CD14-positive monocyte (primary cell): ENCODE measurements at regions not wholly inside any gene's neighbourhood (a gene's known extent, or its start where the extent isn't known, plus 50 kb on each side); places are given as distances from the start of the nearest gene placed in this dataset.
A peak's percentile ranks its signal among the peaks of the same experiment; 100 is the strongest.

Experiments used
- DNase-seq, 3 donors: peaks; one replicate each; pipeline ENCODE4 v3.0.0-alpha.2; 2011 to 2022
- H2AFZ ChIP-seq: 2 replicates; pipeline ENCODE4 v1.6.0; 2012; ENCODE audit warnings: mild to moderate bottlenecking, low read depth, low read length, inconsistent platforms; ENCODE audit not compliant: insufficient read depth, poor library complexity, severe bottlenecking
- H3K27ac ChIP-seq, 2 donors: 1 replicate in 1 of 2; 2 replicates in 1 of 2; pipeline ENCODE4 v1.5.1; 2012 to 2013; ENCODE audit warnings: low read length in 2 of 2, control low read depth in 1 of 2, inconsistent platforms in 1 of 2, low read depth in 1 of 2, mild to moderate bottlenecking in 1 of 2
- H3K27me3 ChIP-seq, 2 donors: one replicate each; pipeline versions ENCODE4 v1.6.0 to v1.6.1; 2011 to 2013; ENCODE audit warnings: low read length in 2 of 2; ENCODE audit not compliant: control insufficient read depth in 2 of 2, insufficient read depth in 2 of 2
- H3K36me3 ChIP-seq, 2 donors: replicated peaks in 1 of 2; 1 replicate in 1 of 2; 2 replicates in 1 of 2; pipeline versions ENCODE4 v1.5.1 to v1.6.1; 2012 to 2013; ENCODE audit warnings: low read length in 2 of 2, control low read depth in 1 of 2, inconsistent platforms in 1 of 2, mild to moderate bottlenecking in 1 of 2; ENCODE audit not compliant: insufficient read depth in 2 of 2, control insufficient read depth in 1 of 2
- H3K4me1 ChIP-seq, 2 donors: 1 replicate in 1 of 2; 2 replicates in 1 of 2; pipeline versions ENCODE4 v1.5.1 to v1.6.1; 2012 to 2013; ENCODE audit warnings: low read length in 2 of 2, control low read depth in 1 of 2, inconsistent platforms in 1 of 2, mild to moderate bottlenecking in 1 of 2, moderate library complexity in 1 of 2; ENCODE audit not compliant: insufficient read depth in 2 of 2, control insufficient read depth in 1 of 2
- H3K4me2 ChIP-seq: replicated peaks from 2 replicates; pipeline ENCODE3; 2012; ENCODE audit warnings: low read length, moderate library complexity, mild to moderate bottlenecking; ENCODE audit not compliant: poor library complexity, severe bottlenecking; ENCODE audit errors: extremely low read depth
- H3K4me3 ChIP-seq, 3 experiments: fragments of 200-600 bp in 1 of 3; sonication (generic) in 1 of 3; replicated peaks in 1 of 3; 1 replicate in 2 of 3; 2 replicates in 1 of 3; pipeline ENCODE4 v1.5.1; 2011 to 2013; ENCODE audit warnings: low read length in 3 of 3, mild to moderate bottlenecking in 3 of 3, control low read depth in 2 of 3, low read depth in 2 of 3, inconsistent platforms in 1 of 3, moderate library complexity in 1 of 3
- H3K79me2 ChIP-seq: 2 replicates; pipeline ENCODE4 v1.6.0; 2012; ENCODE audit warnings: mild to moderate bottlenecking, control low read depth, inconsistent platforms, low read length, moderate library complexity; ENCODE audit not compliant: insufficient read depth
- H3K9ac ChIP-seq: 2 replicates; pipeline ENCODE4 v1.6.0; 2017; ENCODE audit warnings: low read length, mild to moderate bottlenecking; ENCODE audit not compliant: insufficient read depth, poor library complexity, severe bottlenecking
- H3K9me3 ChIP-seq, 2 donors: replicated peaks in 1 of 2; 1 replicate in 1 of 2; 2 replicates in 1 of 2; pipeline versions ENCODE4 v1.5.1 to v1.6.1; 2012 to 2013; ENCODE audit warnings: low read length in 2 of 2, control low read depth in 1 of 2; ENCODE audit not compliant: control insufficient read depth in 1 of 2, insufficient read depth in 1 of 2
- H4K20me1 ChIP-seq: 2 replicates; pipeline ENCODE4 v1.6.0; 2012; ENCODE audit warnings: mild to moderate bottlenecking, low read length, control low read depth, moderate library complexity; ENCODE audit not compliant: insufficient read depth
- H3K27ac Mint-ChIP-seq, 7 donors: one replicate each; pipeline ENCODE4 v1.8.0; 2020; ENCODE audit warnings: mild to moderate bottlenecking in 7 of 7, mixed read lengths in 7 of 7, moderate library complexity in 6 of 7, inconsistent platforms in 2 of 7
- H3K27me3 Mint-ChIP-seq, 3 donors: one replicate each; pipeline ENCODE4 v1.8.0; 2021 to 2022; ENCODE audit warnings: low read depth in 3 of 3, mild to moderate bottlenecking in 3 of 3, mixed read lengths in 3 of 3, moderate library complexity in 3 of 3, inconsistent platforms in 1 of 3
- H3K36me3 Mint-ChIP-seq, 2 donors: one replicate each; pipeline ENCODE4 v1.8.0; 2020; ENCODE audit warnings: mixed read lengths in 2 of 2, inconsistent platforms in 1 of 2, mild to moderate bottlenecking in 1 of 2
- H3K4me1 Mint-ChIP-seq: one replicate; pipeline ENCODE4 v1.8.0; 2020; ENCODE audit warnings: mild to moderate bottlenecking, mixed read lengths
- H3K4me3 Mint-ChIP-seq, 2 donors: one replicate each; pipeline ENCODE4 v1.8.0; 2020; ENCODE audit warnings: mild to moderate bottlenecking in 2 of 2, mixed read lengths in 2 of 2, moderate library complexity in 1 of 2
- H3K9me3 Mint-ChIP-seq, 7 donors: one replicate each; pipeline ENCODE4 v1.8.0; 2020 to 2022; ENCODE audit warnings: mixed read lengths in 7 of 7, mild to moderate bottlenecking in 6 of 7, moderate library complexity in 6 of 7, inconsistent platforms in 2 of 7
- WGBS: methylation state at CpG from one replicate; pipeline ENCODE4 v1.1.5; 2013; ENCODE audit warnings: missing lambda C conversion rate; ENCODE audit not compliant: insufficient coverage; 5-methylcytosine and 5-hydroxymethylcytosine counted together
- intact Hi-C, 2 donors: fragments of 100-400 bp; cut with micrococcal nuclease; formaldehyde crosslinking; loops; one replicate each; pipeline versions ENCODE4 v1.15.0 to v1.15.1; 2023
- TF ChIP-seq, protein P1 (sequence below): fragments of 200-600 bp; IDR thresholded peaks from one replicate; pipeline ENCODE4 v1.8.0; 2022; ENCODE audit warnings: antibody characterized with exemption, mild to moderate bottlenecking

DNA sequence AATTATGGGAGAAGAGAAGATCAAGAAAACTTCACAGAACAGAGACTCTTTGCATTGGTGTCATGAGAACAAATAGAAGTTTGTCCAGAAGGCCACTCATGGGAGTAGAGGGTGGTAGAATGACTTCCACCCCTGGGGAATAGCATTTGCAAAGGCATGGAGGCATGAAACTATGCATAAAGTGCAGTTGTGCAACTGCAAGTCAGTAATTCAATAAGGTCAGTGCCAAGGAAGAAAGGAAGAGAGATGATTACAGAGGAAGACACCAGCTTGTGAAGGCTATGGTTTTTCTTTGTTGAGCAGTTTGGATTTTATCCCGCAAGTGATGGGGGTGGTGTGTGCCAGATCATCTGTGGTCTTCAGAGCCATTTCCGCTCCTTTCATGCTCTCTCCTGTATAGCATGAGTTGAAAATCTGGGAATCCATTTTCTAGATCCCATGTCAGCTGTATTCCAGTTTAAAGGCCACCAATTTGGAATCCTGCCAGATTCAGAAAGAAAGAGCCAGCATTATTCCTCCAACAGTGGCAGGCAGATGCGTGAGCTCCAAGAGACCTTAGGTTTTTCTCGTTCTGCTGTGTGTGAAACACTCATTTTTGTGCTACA lies 67.6 kb upstream of the GRIN2B start:
- Histone ChIP-seq H3K36me3 (no peaks in the 10 kb centered on the region), H3K27me3 (no peaks in the 10 kb centered on the region), H3K79me2 (no peaks in the 10 kb centered on the region), H3K9me3 (no peaks in the 10 kb centered on the region), H3K4me2 (no peak overlapping the region), H3K27ac (no peak overlapping the region), H4K20me1 (no peaks in the 10 kb centered on the region), H2AFZ (no peak overlapping the region), H3K4me3 (no peak overlapping the region), H3K4me1 (no peaks in the 10 kb centered on the region), H3K9ac (no peak overlapping the region)
- peak overlapping the region in 1 of 7 donors; percentile 8 for H3K27ac Mint-ChIP-seq
- no peak overlapping the region for H3K4me3 Mint-ChIP-seq
- TF ChIP-seq, protein P1, sequence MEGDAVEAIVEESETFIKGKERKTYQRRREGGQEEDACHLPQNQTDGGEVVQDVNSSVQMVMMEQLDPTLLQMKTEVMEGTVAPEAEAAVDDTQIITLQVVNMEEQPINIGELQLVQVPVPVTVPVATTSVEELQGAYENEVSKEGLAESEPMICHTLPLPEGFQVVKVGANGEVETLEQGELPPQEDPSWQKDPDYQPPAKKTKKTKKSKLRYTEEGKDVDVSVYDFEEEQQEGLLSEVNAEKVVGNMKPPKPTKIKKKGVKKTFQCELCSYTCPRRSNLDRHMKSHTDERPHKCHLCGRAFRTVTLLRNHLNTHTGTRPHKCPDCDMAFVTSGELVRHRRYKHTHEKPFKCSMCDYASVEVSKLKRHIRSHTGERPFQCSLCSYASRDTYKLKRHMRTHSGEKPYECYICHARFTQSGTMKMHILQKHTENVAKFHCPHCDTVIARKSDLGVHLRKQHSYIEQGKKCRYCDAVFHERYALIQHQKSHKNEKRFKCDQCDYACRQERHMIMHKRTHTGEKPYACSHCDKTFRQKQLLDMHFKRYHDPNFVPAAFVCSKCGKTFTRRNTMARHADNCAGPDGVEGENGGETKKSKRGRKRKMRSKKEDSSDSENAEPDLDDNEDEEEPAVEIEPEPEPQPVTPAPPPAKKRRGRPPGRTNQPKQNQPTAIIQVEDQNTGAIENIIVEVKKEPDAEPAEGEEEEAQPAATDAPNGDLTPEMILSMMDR: no peak
- peaks cover 0 to 5% (median 2%) of the 10 kb centered on the region in 3 donors for H3K27me3 Mint-ChIP-seq
- no peaks in the 10 kb centered on the region for H3K4me1 Mint-ChIP-seq
- 76% methylated on average over 2 of the region's 4 CpGs for WGBS
- intact Hi-C loops: no loop called here
- DNase-seq: no peak
- no peaks in the 10 kb centered on the region for H3K36me3 Mint-ChIP-seq
- H3K9me3 Mint-ChIP-seq: peaks cover 0 to 3% (median 0%) of the 10 kb centered on the region in 7 donors

DNA sequence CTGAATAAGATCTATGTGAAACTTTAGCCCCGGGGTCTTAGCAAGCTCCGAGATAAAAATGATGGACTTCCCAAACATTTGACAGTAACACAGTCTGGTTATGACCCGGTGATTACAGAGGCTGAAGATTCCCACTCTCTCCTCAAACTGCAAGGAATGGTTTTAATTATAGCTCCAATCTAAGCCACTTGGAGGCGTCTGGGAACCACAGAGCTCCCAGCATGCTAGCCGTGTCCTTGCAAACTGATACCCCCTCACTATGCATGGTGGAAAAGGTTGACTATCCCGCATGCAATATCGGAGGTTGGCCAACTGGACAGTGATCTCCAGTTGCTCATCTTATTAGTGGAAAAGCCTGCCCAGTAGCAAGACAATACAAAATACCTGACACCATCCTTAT lies 76.5 kb upstream of the GRIN2B start:
- no peak overlapping the region for H3K4me3 Mint-ChIP-seq
- no peaks in the 10 kb centered on the region for H3K36me3 Mint-ChIP-seq

More for the DNA sequence above, 76.5 kb upstream of the GRIN2B start:
- H3K9me3 Mint-ChIP-seq: peaks cover 0 to 6% (median 0%) of the 10 kb centered on the region in 7 donors
- H3K4me3 ChIP-seq: no peak overlapping the region
- no peaks in the 10 kb centered on the region for H3K4me1 Mint-ChIP-seq
- no peaks in the 10 kb centered on the region for H3K9me3 ChIP-seq
- H3K36me3 ChIP-seq: no peaks in the 10 kb centered on the region
- peaks cover 0 to 2% (median 1%) of the 10 kb centered on the region in 3 donors for H3K27me3 Mint-ChIP-seq
- no peak overlapping the region for H2AFZ ChIP-seq
- no peak overlapping the region for H3K27ac ChIP-seq
- H3K27me3 ChIP-seq: no peaks in the 10 kb centered on the region
- intact Hi-C loops: no loop called here
- H3K9ac ChIP-seq: no peak overlapping the region
- no peaks in the 10 kb centered on the region for H4K20me1 ChIP-seq
- no peak for DNase-seq
- no peak overlapping the region for H3K4me2 ChIP-seq
- 60% methylated on average over 2 of the region's 7 CpGs for WGBS
- no peak overlapping the region for H3K27ac Mint-ChIP-seq
- H3K4me1 ChIP-seq: no peaks in the 10 kb centered on the region
- TF ChIP-seq, protein P1: no peak
- no peaks in the 10 kb centered on the region for H3K79me2 ChIP-seq
